ENCODE measurements at regions not wholly inside any gene's neighbourhood (a gene's known extent, or its start where the extent isn't known, plus 50 kb on each side); places are given as distances from the start of the nearest gene placed in this dataset.

DNA sequence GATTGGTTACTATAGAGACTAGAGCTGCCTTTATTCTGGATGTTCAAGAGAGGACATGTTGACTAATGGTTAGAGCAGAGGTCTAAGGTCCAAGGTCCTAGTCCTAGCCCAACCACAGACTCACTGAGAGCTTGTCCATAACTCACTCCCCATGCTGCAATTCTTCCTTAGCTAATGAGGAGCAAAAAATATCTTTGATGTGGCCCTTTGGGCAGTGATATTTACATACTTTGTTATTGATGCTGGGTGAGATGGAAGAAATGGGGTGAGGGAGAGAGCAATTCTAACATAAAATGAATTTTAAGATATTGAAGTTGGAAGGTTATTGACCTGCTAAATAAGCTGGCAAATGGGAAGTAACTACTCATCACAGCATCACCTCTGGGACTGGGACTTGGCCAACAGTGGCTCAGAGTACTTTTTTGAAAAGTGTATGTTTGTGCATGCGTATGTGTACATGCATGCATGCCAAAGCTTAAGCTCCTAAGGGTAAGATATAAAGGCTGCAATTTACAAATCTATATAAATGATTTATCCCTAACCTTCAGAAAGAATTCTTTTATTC, 58.0 kb upstream of the ANKRD55 start:
- H3K9ac ChIP-seq, result no peak overlapping the region
- H3K4me1 ChIP-seq (ENCODE audit: insufficient read depth), result no peaks in the 10 kb centered on the region
- TF ChIP-seq EZH2 (IDR thresholded peaks at IDR 0.05; ENCODE audit: insufficient read depth, poor library complexity, severe bottlenecking), result no peak
- no peak for TF ChIP-seq EZH2phosphoT487 (IDR thresholded peaks at IDR 0.05; ENCODE audit: insufficient read depth, low read depth)
- H3K27ac ChIP-seq, result no peak overlapping the region
- no peaks in the 10 kb centered on the region for H3K36me3 ChIP-seq (ENCODE audit: low read depth)
- H4K20me1 ChIP-seq (ENCODE audit: insufficient read depth), result no peaks in the 10 kb centered on the region
- H3K9me3 ChIP-seq (ENCODE audit: low read depth), result no peaks in the 10 kb centered on the region
- H3K79me2 ChIP-seq (ENCODE audit: insufficient read depth), result no peaks in the 10 kb centered on the region
- in situ Hi-C loops (cut with MboI), result no loop called here
- no peak overlapping the region for H2AFZ ChIP-seq
- H3K4me3 ChIP-seq, result no peak overlapping the region
- H3K4me2 ChIP-seq (ENCODE audit: unreplicated experiment), result no peak overlapping the region
- no peaks in the 10 kb centered on the region for H3F3A ChIP-seq (ENCODE audit: insufficient read depth)
- WGBS, 2 experiments (ENCODE audit: low coverage in 1 of 2, low lambda C conversion rate in 2 of 2, missing lambda C conversion rate in 2 of 2), result 100% methylated on average over 1 of the region's 1 CpG
- no peak for DNase-seq
- no peaks in the 10 kb centered on the region for H3K27me3 ChIP-seq (replicated peaks; ENCODE audit: insufficient read depth)
- no peaks in the 10 kb centered on the region for H3K9me2 ChIP-seq (ENCODE audit: insufficient read depth)

DNA sequence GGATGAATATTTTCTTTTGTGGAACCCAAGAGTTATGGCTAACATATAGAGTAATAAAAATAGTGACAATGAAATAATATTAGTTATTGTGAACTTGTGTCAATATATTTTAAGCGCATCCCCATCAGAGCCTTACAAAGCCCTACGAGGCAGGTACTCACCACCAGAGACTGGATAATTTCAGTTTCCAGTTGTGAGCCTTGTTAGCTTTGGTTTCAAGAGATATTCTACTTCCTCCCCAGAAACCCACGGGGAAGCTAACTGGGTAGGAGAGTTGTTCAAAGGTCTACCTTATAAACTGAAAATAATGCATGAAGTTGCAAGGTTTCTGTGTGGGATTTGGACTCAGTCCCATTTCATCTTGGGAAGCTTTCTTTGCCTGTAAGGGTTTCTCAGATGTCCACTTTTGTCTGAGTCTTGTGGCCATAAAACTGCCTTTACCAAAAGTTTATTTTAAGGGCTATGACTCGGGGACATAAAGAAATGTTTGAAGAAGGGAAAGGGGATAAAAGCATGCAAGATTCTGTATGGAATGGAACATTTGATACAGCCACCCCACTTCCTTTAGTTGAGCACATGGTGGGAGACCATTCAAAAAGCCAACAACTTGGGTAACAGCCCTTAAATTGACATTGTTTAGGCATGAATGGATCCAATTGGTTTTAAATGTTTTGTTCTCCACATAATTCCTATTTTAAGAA, 57.4 kb upstream of the ANKRD55 start:
- no peaks in the 10 kb centered on the region for H3F3A ChIP-seq (ENCODE audit: insufficient read depth)
- no peaks in the 10 kb centered on the region for H3K9me2 ChIP-seq (ENCODE audit: insufficient read depth)
- no peak overlapping the region for H2AFZ ChIP-seq
- no peak overlapping the region for H3K4me2 ChIP-seq (ENCODE audit: unreplicated experiment)
- no peak overlapping the region for H3K27ac ChIP-seq
- WGBS, 2 experiments (ENCODE audit: low coverage in 1 of 2, low lambda C conversion rate in 2 of 2, missing lambda C conversion rate in 2 of 2), result 68 to 69% methylated on average over 4 of the region's 4 CpGs
- TF ChIP-seq EZH2 (IDR thresholded peaks at IDR 0.05; ENCODE audit: insufficient read depth, poor library complexity, severe bottlenecking), result no peak
- no peak for TF ChIP-seq EZH2phosphoT487 (IDR thresholded peaks at IDR 0.05; ENCODE audit: insufficient read depth, low read depth)
- no peaks in the 10 kb centered on the region for H3K4me1 ChIP-seq (ENCODE audit: insufficient read depth)
- H3K36me3 ChIP-seq (ENCODE audit: low read depth), result no peaks in the 10 kb centered on the region
- no peaks in the 10 kb centered on the region for H4K20me1 ChIP-seq (ENCODE audit: insufficient read depth)
- H3K79me2 ChIP-seq (ENCODE audit: insufficient read depth), result no peaks in the 10 kb centered on the region
- no peak for DNase-seq
- H3K9ac ChIP-seq, result no peak overlapping the region
- no peak overlapping the region for H3K4me3 ChIP-seq
- no peaks in the 10 kb centered on the region for H3K27me3 ChIP-seq (replicated peaks; ENCODE audit: insufficient read depth)
- in situ Hi-C loops (cut with MboI), result no loop called here
- H3K9me3 ChIP-seq (ENCODE audit: low read depth), result no peaks in the 10 kb centered on the region

DNA sequence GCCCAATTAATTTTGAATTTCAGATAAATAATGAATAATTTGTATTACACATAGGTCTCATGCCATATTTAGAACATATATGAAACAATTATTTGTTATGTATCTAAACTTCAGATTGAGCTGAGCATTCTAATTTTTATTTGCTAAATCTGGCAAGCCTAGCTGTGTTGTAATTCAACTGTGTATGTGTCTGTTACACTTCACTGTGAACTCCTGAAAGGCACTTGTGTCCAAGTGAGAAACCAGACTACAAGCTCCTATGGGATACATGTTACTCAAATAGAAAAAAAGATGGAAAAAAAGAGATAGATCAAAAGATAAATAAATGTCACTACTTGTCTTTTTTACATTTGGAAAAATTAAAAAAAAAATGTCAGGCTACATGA, 56.5 kb upstream of the ANKRD55 start:
- Histone ChIP-seq H3K9me3 (ENCODE audit: low read depth) (no peaks in the 10 kb centered on the region), H3F3A (ENCODE audit: insufficient read depth) (no peaks in the 10 kb centered on the region), H3K27me3 (replicated peaks; ENCODE audit: insufficient read depth) (no peaks in the 10 kb centered on the region), H3K9me2 (ENCODE audit: insufficient read depth) (no peaks in the 10 kb centered on the region), H3K9ac (no peak overlapping the region), H4K20me1 (ENCODE audit: insufficient read depth) (no peaks in the 10 kb centered on the region), H3K4me1 (ENCODE audit: insufficient read depth) (no peaks in the 10 kb centered on the region), H3K4me3 (no peak overlapping the region), H3K27ac (no peak overlapping the region), H3K4me2 (ENCODE audit: unreplicated experiment) (no peak overlapping the region), H3K36me3 (ENCODE audit: low read depth) (no peaks in the 10 kb centered on the region), H3K79me2 (ENCODE audit: insufficient read depth) (no peaks in the 10 kb centered on the region), H2AFZ (no peak overlapping the region)
- in situ Hi-C loops (cut with MboI), result no loop called here
- TF ChIP-seq EZH2 (IDR thresholded peaks at IDR 0.05; ENCODE audit: insufficient read depth, poor library complexity, severe bottlenecking) (no peak), EZH2phosphoT487 (IDR thresholded peaks at IDR 0.05; ENCODE audit: insufficient read depth, low read depth) (no peak)
- no peak for DNase-seq

DNA sequence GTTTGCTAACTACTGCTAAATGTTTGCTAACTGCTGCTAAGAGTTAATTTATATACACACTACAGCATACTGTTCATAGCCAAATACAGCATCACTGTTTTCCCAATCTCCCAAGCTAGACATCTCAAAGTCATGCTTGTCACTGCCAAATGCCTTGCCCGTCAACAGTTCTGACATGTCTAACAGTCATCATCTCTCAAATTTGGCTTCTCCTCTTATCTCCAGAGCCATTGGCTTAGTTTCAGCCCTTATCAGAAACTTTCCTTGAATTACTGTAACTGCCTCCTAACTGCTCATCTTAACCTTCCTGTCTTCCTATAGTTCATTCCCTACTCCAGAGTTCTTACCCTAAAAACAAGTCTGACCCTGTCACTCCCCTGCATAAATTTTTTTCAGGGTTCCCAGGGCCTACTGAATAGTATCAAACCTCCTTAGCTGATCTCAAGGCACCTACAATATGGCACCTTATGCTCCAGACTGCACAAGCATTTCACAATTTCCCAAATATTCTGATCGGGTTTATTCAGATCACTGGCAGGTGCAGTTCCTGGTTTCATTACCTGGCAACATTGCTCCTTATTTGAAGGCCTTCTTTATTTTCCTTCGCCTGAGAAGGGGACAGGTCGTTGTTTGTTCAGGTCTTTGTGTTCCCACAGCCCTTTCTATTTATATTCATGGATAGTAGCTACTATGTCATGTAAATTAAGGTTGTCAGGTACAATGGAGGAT, 55.9 kb upstream of the ANKRD55 start:
- 81 to 85% methylated on average over 4 of the region's 4 CpGs for WGBS, 2 experiments (ENCODE audit: low coverage in 1 of 2, low lambda C conversion rate in 2 of 2, missing lambda C conversion rate in 2 of 2)

More for the DNA sequence above, 55.9 kb upstream of the ANKRD55 start:
- Histone ChIP-seq H2AFZ (no peak overlapping the region), H3K27ac (no peak overlapping the region), H3F3A (ENCODE audit: insufficient read depth) (no peaks in the 10 kb centered on the region), H3K4me2 (ENCODE audit: unreplicated experiment) (no peak overlapping the region), H3K9ac (no peak overlapping the region), H3K9me2 (ENCODE audit: insufficient read depth) (no peaks in the 10 kb centered on the region), H3K79me2 (ENCODE audit: insufficient read depth) (no peaks in the 10 kb centered on the region), H3K9me3 (ENCODE audit: low read depth) (no peaks in the 10 kb centered on the region), H3K4me3 (no peak overlapping the region), H3K4me1 (ENCODE audit: insufficient read depth) (no peaks in the 10 kb centered on the region), H4K20me1 (ENCODE audit: insufficient read depth) (no peaks in the 10 kb centered on the region), H3K27me3 (replicated peaks; ENCODE audit: insufficient read depth) (no peaks in the 10 kb centered on the region), H3K36me3 (ENCODE audit: low read depth) (no peaks in the 10 kb centered on the region)
- TF ChIP-seq EZH2 (IDR thresholded peaks at IDR 0.05; ENCODE audit: insufficient read depth, poor library complexity, severe bottlenecking), result no peak
- no peak for TF ChIP-seq EZH2phosphoT487 (IDR thresholded peaks at IDR 0.05; ENCODE audit: insufficient read depth, low read depth)
- in situ Hi-C loops (cut with MboI), result no loop called here
- no peak for DNase-seq

All from GM23248 (cell line).